ENCODE measurements at regions not wholly inside any gene's neighbourhood (a gene's known extent, or its start where the extent isn't known, plus 50 kb on each side); places are given as distances from the start of the nearest gene placed in this dataset.

DNA sequence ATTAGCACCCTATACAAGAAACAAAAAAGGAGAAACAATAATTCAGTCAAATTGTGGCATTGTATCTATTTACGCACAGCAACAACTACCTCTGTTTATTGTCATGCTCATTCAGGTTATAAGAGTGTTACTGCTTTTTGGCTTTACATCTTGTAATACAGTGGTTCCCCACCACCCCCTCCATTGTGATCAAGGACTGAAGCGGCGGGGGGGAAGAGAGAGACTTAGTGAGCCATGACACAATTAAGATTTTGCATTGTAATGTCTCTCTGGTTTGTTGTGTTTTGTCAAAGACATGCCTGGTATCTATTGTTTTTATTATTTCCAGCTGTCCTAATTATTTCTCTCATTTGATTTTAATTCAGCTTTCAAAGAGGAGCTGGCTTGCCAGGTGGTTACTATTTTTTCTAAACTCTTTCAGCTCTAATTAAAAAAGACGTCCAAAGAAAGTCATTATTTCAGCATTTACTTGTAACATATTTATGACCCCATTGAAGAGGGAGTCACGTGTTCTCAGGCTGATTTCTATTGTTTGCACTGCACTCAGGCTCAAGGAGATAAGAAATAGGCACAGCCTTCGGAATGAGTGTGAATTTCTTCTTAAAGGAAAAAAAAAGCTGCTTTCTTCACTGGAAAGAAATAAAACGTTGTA, 234.4 kb upstream of the TBL1XR1 start:
- no peak for DNase-seq (ENCODE audit: low spot score)

GRCh38 chr3:177435301-177435700, 238.0 kb upstream of the TBL1XR1 start:
- DNase-seq (ENCODE audit: low spot score), result no peak

- no peak for DNase-seq (ENCODE audit: low spot score)
These were observed 240.4 kb upstream of the TBL1XR1 start for GRCh38 chr3:177437513-177438337.

- DNase-seq (ENCODE audit: low spot score), result no peak
These were observed 241.4 kb upstream of the TBL1XR1 start for GRCh38 chr3:177438596-177439220.

- no peak for DNase-seq (ENCODE audit: low spot score)
These were observed 242.5 kb upstream of the TBL1XR1 start for GRCh38 chr3:177439694-177440269.

- no peak for DNase-seq (ENCODE audit: low spot score)
These were observed 243.3 kb upstream of the TBL1XR1 start for GRCh38 chr3:177440456-177441104.

DNA sequence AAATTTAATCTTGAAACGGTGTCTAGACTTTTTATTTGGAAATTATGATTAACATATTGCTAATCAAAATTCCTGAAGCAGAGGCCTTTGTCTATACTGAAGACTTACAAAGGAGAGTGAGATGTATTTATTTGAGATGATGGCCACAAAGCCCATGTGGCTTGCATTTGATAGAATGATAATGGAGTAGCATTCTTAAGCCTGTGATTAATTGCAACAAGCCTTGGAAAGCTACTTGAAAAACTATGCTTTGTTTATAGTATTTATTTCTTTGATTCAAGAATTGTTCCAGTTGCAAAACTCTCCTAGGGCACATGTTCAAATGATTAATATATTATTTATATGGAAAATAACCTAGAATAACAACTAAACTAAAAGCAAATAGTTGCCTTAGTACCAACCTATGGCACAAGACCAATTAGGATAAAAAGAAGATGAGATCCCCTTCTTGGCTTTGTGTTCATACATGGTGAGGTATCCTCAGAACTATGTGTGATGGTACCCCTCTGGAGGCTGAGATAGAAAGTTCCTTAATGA, 244.1 kb upstream of the TBL1XR1 start:
- DNase-seq (ENCODE audit: low spot score), result no peak

GRCh38 chr3:177441813-177442646, 244.7 kb upstream of the TBL1XR1 start:
- no peak for DNase-seq (ENCODE audit: low spot score)

GRCh38 chr3:177443469-177443868, 246.2 kb upstream of the TBL1XR1 start:
- no peak for DNase-seq (ENCODE audit: low spot score)

DNA sequence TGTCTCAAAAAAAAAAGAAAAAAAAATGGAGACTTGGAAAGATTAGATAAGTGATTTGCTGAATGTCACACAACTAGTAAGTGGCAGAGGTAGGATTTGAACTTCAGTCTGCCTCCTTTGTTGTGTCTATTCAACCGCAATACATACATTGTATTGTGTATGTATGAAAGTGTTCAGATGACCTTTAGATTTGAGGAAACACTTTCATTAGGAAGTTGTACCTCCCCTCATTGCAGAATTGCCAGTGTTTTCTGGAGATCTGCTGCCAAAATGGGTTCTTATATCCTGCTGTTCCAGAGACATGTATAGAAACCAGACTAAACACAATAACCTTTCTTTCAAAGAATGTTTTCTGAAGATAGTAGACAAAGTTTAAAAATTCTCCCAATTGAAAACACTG, 247.4 kb upstream of the TBL1XR1 start:
- no peak for DNase-seq (ENCODE audit: low spot score)

DNA sequence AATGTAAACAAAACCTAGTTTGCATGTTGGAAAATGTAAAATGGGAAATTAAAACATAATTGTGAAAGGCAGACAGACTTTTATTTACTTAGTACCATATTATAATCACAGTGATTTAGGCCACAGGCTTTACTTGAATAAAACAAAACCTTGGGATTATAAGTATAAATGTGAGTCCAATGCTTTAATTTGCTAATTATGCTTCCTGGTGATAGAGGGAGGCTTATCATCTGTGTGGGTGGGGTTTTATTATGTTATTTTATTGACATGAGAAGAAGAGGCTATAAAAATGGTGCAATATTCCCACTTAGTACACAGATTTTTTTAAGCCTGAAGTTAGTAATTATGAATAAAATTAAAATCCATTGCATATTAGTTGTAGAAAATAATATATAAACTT, 248.3 kb upstream of the TBL1XR1 start:
- DNase-seq (ENCODE audit: low spot score), result no peak

DNA sequence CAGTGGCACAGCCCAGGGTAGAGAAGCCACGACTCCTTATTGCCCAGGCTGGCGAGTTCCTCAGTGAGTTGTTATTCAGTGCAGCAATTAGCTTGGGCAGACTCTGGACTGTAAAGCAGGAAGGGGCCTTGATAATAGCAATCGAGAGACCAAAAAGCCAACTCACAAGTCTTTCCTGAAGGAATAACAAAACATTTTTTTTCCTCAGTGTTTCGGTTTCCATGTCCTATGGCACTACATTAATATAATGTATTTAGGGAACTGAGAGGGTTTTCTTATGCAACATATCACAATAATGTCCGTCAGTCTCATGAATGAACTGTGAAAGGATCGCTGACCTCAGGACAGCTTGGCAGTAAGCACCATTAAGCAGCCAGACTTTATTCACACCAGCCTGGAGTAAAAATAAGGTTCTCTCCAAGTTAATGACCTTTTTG, 248.9 kb upstream of the TBL1XR1 start:
- DNase-seq (ENCODE audit: low spot score), result no peak

DNA sequence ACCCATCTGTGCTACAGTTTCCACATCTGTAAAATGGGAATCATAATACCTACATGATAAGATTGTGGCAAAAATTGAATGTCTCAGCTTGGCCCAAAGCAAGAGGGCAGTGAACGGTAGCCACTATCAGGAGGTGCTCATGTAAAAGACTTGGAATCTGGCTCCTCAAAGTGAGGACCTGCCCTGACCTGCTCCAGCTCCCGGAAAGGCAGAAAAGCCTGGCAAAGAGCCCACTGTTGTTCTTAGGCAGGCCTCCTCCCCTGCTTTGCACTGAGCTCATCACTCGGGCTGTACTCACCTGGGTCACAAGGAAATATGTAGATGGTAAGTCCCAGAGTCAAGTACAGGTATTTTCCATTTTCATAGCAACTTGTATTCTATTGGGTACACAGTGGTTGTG, 250.7 kb upstream of the TBL1XR1 start:
- no peak for DNase-seq (ENCODE audit: low spot score)

DNA sequence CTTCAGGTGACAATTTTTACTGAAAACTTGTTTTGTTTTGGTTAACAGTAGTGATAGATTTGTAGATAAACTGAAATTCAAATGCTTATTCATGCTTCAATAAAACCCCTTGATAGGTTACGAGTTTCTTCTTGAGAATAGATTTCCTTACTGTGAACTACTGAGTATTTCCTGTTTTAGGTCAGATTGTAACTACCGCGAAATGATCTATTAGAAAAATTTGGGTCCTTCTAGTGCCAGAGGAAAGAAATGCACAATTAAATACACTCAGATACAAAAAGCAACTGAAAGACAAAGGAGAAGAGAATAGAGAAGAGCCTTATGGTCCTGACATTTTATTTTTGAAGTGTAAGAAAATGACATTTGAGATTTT, 251.7 kb upstream of the TBL1XR1 start:
- peak; percentile 35 for DNase-seq (ENCODE audit: low spot score)

DNA sequence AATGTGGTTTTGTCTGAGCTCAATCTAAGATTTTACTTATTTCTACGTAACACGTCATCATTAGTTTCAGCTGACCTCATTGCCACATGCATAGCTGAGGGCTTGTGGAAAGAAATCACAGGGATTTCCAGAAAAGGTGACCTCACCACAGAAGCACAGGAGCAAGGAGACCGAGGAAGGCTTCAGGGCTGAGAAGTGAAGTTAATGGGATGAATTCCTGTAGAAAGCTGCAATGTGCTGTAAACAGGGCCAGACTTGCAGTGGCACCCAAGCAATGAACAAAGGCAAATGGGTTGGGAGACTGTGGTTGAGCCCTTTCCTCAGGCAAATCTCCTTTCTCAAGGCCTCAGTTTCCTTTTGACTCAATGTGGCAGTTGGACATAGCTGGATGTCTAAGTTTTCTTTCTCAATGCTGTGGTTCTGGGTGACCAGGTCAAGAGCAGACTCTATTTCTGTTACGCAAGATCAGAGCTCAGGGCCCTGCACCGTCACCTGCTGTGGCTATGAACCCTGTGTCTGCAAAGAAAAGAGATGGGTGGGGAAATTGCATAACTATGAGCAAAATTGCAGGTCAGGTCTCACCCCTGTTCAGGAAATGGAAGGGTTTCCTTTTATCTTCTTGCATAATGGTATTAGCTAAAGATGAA, 252.2 kb upstream of the TBL1XR1 start:
- peak; percentile 36 for DNase-seq (ENCODE audit: low spot score)

GRCh38 chr3:177451301-177451750, 254.0 kb upstream of the TBL1XR1 start:
- DNase-seq (ENCODE audit: low spot score), result no peak

- no peak for DNase-seq (ENCODE audit: low spot score)
These were observed 254.9 kb upstream of the TBL1XR1 start for GRCh38 chr3:177451864-177452830.

DNA sequence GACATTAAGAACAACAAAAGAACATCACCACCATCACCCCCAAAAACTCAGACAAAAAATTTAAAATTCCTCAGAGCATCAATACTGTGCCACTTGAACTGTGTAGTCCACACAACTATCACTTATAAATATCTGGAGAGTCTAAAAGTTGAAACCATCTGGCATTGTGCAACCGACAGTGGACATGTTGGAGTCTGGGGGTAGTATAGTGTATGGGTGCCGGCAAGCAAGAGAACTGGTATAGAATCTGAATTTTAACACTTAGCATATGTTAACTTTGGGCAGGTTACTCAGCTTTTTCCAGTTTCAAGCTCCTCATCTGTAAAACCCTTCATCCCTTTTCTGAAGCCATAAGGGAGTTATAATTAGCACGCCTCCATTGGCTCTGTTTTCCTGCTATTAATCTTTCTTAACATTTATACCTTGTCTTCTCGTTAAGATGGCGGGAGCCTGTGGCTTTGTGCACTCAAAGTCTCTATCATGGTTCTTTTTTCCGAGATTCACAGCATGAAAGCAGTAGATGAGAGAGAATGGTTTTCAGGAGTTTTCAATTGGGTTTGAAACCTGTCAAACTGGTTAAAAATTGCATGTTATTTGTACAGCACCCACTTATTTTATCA, 255.7 kb upstream of the TBL1XR1 start:
- DNase-seq (ENCODE audit: low spot score), result no peak

DNA sequence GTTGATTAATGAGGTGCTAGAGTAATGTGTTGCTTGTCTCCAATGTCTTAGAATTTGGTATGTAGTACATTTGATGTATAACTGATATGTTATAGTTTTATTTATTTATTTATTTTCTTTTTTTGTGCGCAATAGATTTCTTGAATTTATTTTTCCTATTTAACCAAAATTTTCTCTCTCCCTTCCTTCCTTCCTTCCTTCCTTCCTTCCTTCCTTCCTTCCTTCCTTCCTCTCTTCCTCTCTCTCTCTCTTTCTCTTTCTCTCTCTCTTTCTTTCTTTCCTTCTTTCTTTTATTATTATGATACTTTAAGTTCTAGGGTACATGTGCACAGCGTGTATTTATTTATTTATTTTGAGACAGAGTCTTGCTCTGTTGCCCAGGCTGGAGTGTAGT, 256.2 kb upstream of the TBL1XR1 start:
- DNase-seq (ENCODE audit: low spot score), result no peak

Data from CD4-positive, alpha-beta T cell treated with Interleukin-2 at 100 ng/mL for 4 hours (primary cell).